ENCODE measurements at regions not wholly inside any gene's neighbourhood (a gene's known extent, or its start where the extent isn't known, plus 50 kb on each side); places are given as distances from the start of the nearest gene placed in this dataset.

GRCh38 chr9:80964374-80964773 is 725.0 kb downstream of the TLE1 start (continued):
- TF ChIP-seq CTCF (IDR thresholded peaks at IDR 0.05; ENCODE audit: control extremely low read depth in 1 of 3, insufficient read depth in 1 of 3, low read depth in 1 of 3, low read length in 3 of 3) (no peak), POU5F1 (IDR thresholded peaks at IDR 0.05; ENCODE audit: low read depth, low read length) (no peak), SP4 (IDR thresholded peaks at IDR 0.05; ENCODE audit: low read length) (no peak), NRF1 (IDR thresholded peaks at IDR 0.05; ENCODE audit: low read depth, low read length) (no peak)
